ENCODE measurements at regions not wholly inside any gene's neighbourhood (a gene's known extent, or its start where the extent isn't known, plus 50 kb on each side); places are given as distances from the start of the nearest gene placed in this dataset.

- 0 out of 2 replicates have a peak, but pooled peaks have one; percentile 17 for TF ChIP-seq CTCF (conservative IDR thresholded peaks at IDR 0.05; ENCODE audit: low read depth, low read length)
- TF ChIP-seq EZH2 (IDR thresholded peaks at IDR 0.05; ENCODE audit: borderline replicate concordance, low read depth, low read length, poor library complexity, severe bottlenecking): no peak
- ChIA-PET POLR2A (ENCODE audit: low non-redundant PET) (no interaction called here), CTCF (no interaction called here)
- intact Hi-C loops (cut with micrococcal nuclease; ENCODE audit: unreplicated experiment): no loop called here
- no peaks in the 10 kb centered on the region for H3K4me1 ChIP-seq (ENCODE audit: insufficient read depth, low read length, poor library complexity, severe bottlenecking)
- no TSS peak for BruUV-seq (replicated peaks)
- no peaks in the 10 kb centered on the region for H3K9me3 ChIP-seq (ENCODE audit: low read depth, low read length, poor library complexity, severe bottlenecking)
- DNase-seq (ENCODE audit: low spot score): no peak
- no peaks in the 10 kb centered on the region for H3K27me3 ChIP-seq (replicated peaks; ENCODE audit: insufficient read depth, low read depth, low read length, poor library complexity)
- no peak overlapping the region for H3K4me3 ChIP-seq (ENCODE audit: low read depth, low read length, poor library complexity, severe bottlenecking)
- H3K36me3 ChIP-seq (ENCODE audit: insufficient read depth, low read length, poor library complexity, severe bottlenecking): no peaks in the 10 kb centered on the region
- no peak overlapping the region for H3K27ac ChIP-seq (ENCODE audit: low read depth, low read length, poor library complexity, severe bottlenecking)
These were observed 141.8 kb upstream of the PWP1 start for GRCh38 chr12:107543841-107544240.

- Histone ChIP-seq H3K27me3 (replicated peaks; ENCODE audit: insufficient read depth, low read depth, low read length, poor library complexity) (no peaks in the 10 kb centered on the region), H3K4me3 (ENCODE audit: low read depth, low read length, poor library complexity, severe bottlenecking) (no peak overlapping the region), H3K27ac (ENCODE audit: low read depth, low read length, poor library complexity, severe bottlenecking) (no peak overlapping the region), H3K4me1 (ENCODE audit: insufficient read depth, low read length, poor library complexity, severe bottlenecking) (no peaks in the 10 kb centered on the region), H3K36me3 (ENCODE audit: insufficient read depth, low read length, poor library complexity, severe bottlenecking) (no peaks in the 10 kb centered on the region), H3K9me3 (ENCODE audit: low read depth, low read length, poor library complexity, severe bottlenecking) (no peaks in the 10 kb centered on the region)
- ChIA-PET POLR2A (ENCODE audit: low non-redundant PET) (no interaction called here), CTCF (no interaction called here)
- intact Hi-C loops (cut with micrococcal nuclease; ENCODE audit: unreplicated experiment): no loop called here
- DNase-seq (ENCODE audit: low spot score): no peak
- TF ChIP-seq CTCF (conservative IDR thresholded peaks at IDR 0.05; ENCODE audit: low read depth, low read length) (no peak), EZH2 (IDR thresholded peaks at IDR 0.05; ENCODE audit: borderline replicate concordance, low read depth, low read length, poor library complexity, severe bottlenecking) (no peak)
- no TSS peak for BruUV-seq (replicated peaks)
These were observed 140.7 kb upstream of the PWP1 start for GRCh38 chr12:107544937-107545336.

DNA sequence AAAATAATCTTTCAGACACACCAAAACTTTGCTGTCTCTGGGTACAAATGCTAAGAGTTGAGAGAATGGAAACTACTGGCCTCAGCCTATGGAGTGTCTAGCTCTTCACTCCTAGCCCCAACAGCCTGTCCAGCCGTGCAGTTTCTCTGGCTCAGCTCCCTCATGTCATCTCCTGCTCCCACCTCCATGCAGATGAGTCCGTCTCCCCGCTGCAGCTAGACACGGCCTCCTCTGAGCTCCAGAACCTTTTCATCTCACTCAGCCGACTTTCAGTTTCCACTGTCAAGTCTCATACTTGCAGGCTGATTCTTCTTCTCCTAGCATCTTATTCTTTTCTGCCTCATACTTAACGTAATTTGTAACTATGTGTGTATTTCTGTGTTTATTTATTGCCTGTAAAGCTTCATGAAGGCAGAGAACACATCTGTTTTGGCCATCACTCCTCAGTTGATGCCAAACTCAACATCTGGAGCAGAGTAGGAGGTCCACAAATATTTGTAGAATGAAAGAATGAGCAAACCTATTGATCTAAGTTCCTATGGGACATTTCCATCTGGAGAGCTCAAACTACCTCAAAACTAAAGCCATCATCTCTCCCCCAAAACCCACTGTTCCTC is 139.8 kb upstream of the PWP1 start:
- BruUV-seq (replicated peaks): no TSS peak
- H3K27ac ChIP-seq (ENCODE audit: low read depth, low read length, poor library complexity, severe bottlenecking): no peak overlapping the region
- no peak overlapping the region for H3K4me3 ChIP-seq (ENCODE audit: low read depth, low read length, poor library complexity, severe bottlenecking)
- DNase-seq (ENCODE audit: low spot score): no peak
- no peaks in the 10 kb centered on the region for H3K9me3 ChIP-seq (ENCODE audit: low read depth, low read length, poor library complexity, severe bottlenecking)
- H3K4me1 ChIP-seq (ENCODE audit: insufficient read depth, low read length, poor library complexity, severe bottlenecking): no peaks in the 10 kb centered on the region
- H3K36me3 ChIP-seq (ENCODE audit: insufficient read depth, low read length, poor library complexity, severe bottlenecking): no peaks in the 10 kb centered on the region
- CTCF ChIA-PET: no interaction called here
- TF ChIP-seq EZH2 (IDR thresholded peaks at IDR 0.05; ENCODE audit: borderline replicate concordance, low read depth, low read length, poor library complexity, severe bottlenecking) (no peak), CTCF (conservative IDR thresholded peaks at IDR 0.05; ENCODE audit: low read depth, low read length) (no peak)
- no peaks in the 10 kb centered on the region for H3K27me3 ChIP-seq (replicated peaks; ENCODE audit: insufficient read depth, low read depth, low read length, poor library complexity)
- intact Hi-C loops (cut with micrococcal nuclease; ENCODE audit: unreplicated experiment): no loop called here
- POLR2A ChIA-PET (ENCODE audit: low non-redundant PET): no interaction called here
